ENCODE measurements at regions not wholly inside any gene's neighbourhood (a gene's known extent, or its start where the extent isn't known, plus 50 kb on each side); places are given as distances from the start of the nearest gene placed in this dataset.

DNA sequence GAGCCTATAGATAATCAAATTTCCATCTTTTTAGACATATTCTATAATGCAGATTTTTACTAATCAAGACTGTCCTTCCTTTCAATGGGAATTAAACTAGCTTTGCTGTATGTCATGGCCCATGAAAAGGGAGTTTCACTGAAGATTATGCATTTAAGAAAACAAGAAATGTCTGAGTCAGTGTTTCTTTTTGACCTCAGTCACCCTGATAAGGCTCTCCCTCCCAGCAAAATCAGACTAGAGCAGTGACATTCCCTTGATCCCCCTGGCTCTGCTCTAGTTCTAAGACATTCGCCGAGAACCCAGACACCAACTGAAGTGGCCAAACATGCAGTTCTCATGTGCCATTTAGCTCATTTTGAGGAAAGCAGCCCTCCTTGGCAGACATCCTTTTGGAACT is 442.0 kb downstream of the ACTL7B start:
- Histone ChIP-seq H3K4me1 (ENCODE audit: control insufficient read depth in 1 of 2, insufficient read depth in 2 of 2, low read length in 2 of 2) (no peaks in the 10 kb centered on the region), H3K27me3 (ENCODE audit: insufficient read depth, low read length) (no peaks in the 10 kb centered on the region), H2AFZ (ENCODE audit: low read depth, low read length, poor library complexity, severe bottlenecking) (no peak overlapping the region), H3K9me2 (ENCODE audit: insufficient read depth) (no peaks in the 10 kb centered on the region), H3K4me3 (replicated peaks in 1 of 2; ENCODE audit: low read depth in 1 of 2, low read length in 2 of 2) (no peak overlapping the region), H4K20me1 (ENCODE audit: insufficient read depth) (no peaks in the 10 kb centered on the region), H3K9me3 (ENCODE audit: control insufficient read depth in 1 of 2, insufficient read depth in 1 of 2, low read depth in 1 of 2, low read length in 2 of 2) (no peaks in the 10 kb centered on the region), H3K79me2 (ENCODE audit: insufficient read depth, low read length) (no peaks in the 10 kb centered on the region), H3K27ac (ENCODE audit: low read depth, low read length) (no peak overlapping the region), H3K4me2 (ENCODE audit: low read length) (no peak overlapping the region), H3K36me3 (ENCODE audit: control insufficient read depth in 1 of 2, insufficient read depth in 2 of 2, low read length in 2 of 2) (no peaks in the 10 kb centered on the region), H3K9ac (ENCODE audit: low read length) (no peak overlapping the region)
- RAD21 ChIA-PET (ENCODE audit: low non-redundant PET in 1 of 2, low total read pairs in 2 of 2, uncharacterized antibody in 2 of 2, unreplicated experiment in 2 of 2) = no interaction called here
- POLR2A ChIA-PET = no interaction called here
- TF ChIP-seq ZNF274 (IDR thresholded peaks at IDR 0.05; ENCODE audit: low read depth, low read length) = no peak
- TF ChIP-seq, protein P1, sequence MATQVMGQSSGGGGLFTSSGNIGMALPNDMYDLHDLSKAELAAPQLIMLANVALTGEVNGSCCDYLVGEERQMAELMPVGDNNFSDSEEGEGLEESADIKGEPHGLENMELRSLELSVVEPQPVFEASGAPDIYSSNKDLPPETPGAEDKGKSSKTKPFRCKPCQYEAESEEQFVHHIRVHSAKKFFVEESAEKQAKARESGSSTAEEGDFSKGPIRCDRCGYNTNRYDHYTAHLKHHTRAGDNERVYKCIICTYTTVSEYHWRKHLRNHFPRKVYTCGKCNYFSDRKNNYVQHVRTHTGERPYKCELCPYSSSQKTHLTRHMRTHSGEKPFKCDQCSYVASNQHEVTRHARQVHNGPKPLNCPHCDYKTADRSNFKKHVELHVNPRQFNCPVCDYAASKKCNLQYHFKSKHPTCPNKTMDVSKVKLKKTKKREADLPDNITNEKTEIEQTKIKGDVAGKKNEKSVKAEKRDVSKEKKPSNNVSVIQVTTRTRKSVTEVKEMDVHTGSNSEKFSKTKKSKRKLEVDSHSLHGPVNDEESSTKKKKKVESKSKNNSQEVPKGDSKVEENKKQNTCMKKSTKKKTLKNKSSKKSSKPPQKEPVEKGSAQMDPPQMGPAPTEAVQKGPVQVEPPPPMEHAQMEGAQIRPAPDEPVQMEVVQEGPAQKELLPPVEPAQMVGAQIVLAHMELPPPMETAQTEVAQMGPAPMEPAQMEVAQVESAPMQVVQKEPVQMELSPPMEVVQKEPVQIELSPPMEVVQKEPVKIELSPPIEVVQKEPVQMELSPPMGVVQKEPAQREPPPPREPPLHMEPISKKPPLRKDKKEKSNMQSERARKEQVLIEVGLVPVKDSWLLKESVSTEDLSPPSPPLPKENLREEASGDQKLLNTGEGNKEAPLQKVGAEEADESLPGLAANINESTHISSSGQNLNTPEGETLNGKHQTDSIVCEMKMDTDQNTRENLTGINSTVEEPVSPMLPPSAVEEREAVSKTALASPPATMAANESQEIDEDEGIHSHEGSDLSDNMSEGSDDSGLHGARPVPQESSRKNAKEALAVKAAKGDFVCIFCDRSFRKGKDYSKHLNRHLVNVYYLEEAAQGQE (IDR thresholded peaks at IDR 0.05; ENCODE audit: low read depth) = no peak
- TF ChIP-seq, protein P2, sequence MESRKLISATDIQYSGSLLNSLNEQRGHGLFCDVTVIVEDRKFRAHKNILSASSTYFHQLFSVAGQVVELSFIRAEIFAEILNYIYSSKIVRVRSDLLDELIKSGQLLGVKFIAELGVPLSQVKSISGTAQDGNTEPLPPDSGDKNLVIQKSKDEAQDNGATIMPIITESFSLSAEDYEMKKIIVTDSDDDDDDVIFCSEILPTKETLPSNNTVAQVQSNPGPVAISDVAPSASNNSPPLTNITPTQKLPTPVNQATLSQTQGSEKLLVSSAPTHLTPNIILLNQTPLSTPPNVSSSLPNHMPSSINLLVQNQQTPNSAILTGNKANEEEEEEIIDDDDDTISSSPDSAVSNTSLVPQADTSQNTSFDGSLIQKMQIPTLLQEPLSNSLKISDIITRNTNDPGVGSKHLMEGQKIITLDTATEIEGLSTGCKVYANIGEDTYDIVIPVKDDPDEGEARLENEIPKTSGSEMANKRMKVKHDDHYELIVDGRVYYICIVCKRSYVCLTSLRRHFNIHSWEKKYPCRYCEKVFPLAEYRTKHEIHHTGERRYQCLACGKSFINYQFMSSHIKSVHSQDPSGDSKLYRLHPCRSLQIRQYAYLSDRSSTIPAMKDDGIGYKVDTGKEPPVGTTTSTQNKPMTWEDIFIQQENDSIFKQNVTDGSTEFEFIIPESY (IDR thresholded peaks at IDR 0.05; ENCODE audit: extremely low read depth, insufficient replicate concordance, low read length) = no peak
- no peak for TF ChIP-seq CEBPB (IDR thresholded peaks at IDR 0.05; ENCODE audit: low read depth)
- no peak for TF ChIP-seq EGR1 (IDR thresholded peaks at IDR 0.05; ENCODE audit: low read depth)
- TF ChIP-seq, protein P3, sequence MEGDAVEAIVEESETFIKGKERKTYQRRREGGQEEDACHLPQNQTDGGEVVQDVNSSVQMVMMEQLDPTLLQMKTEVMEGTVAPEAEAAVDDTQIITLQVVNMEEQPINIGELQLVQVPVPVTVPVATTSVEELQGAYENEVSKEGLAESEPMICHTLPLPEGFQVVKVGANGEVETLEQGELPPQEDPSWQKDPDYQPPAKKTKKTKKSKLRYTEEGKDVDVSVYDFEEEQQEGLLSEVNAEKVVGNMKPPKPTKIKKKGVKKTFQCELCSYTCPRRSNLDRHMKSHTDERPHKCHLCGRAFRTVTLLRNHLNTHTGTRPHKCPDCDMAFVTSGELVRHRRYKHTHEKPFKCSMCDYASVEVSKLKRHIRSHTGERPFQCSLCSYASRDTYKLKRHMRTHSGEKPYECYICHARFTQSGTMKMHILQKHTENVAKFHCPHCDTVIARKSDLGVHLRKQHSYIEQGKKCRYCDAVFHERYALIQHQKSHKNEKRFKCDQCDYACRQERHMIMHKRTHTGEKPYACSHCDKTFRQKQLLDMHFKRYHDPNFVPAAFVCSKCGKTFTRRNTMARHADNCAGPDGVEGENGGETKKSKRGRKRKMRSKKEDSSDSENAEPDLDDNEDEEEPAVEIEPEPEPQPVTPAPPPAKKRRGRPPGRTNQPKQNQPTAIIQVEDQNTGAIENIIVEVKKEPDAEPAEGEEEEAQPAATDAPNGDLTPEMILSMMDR (IDR thresholded peaks at IDR 0.05 in 2 of 3, conservative IDR thresholded peaks at IDR 0.05 in 1 of 3; ENCODE audit: borderline replicate concordance in 1 of 3, insufficient read depth in 1 of 3, low read depth in 2 of 3, low read length in 2 of 3) = no peak
- no peak for TF ChIP-seq FOSL1 (IDR thresholded peaks at IDR 0.05; ENCODE audit: low read depth)
- TF ChIP-seq CBX3 (IDR thresholded peaks at IDR 0.05; ENCODE audit: low read depth) = no peak
- no peak for TF ChIP-seq EZH2phosphoT487 (IDR thresholded peaks at IDR 0.05; ENCODE audit: borderline replicate concordance)
- no peak for TF ChIP-seq JUND (IDR thresholded peaks at IDR 0.05)
- no peak for TF ChIP-seq ELF1 (IDR thresholded peaks at IDR 0.05; ENCODE audit: borderline replicate concordance, low read depth)
- TF ChIP-seq POLR2A (IDR thresholded peaks at IDR 0.05; ENCODE audit: borderline replicate concordance, extremely low read depth, insufficient read depth, insufficient read length) = no peak
- TF ChIP-seq YY1 (IDR thresholded peaks at IDR 0.05; ENCODE audit: extremely low read depth, insufficient replicate concordance, low read depth, low read length) = no peak
- ATAC-seq (no peak), DNase-seq (ENCODE audit: low read depth, low spot score) (no peak)
- no TSS peak for BruUV-seq (replicated peaks)
- intact Hi-C loops (cut with micrococcal nuclease) = loop anchor here (10.0 kb wide), 1 partner anchor 351 kb away; no protein-coding TSS in a partner anchor
- CTCF ChIA-PET = no interaction called here

Data from HCT116 (cell line).